IMR-90 (cell line): ENCODE measurements at regions not wholly inside any gene's neighbourhood (a gene's known extent, or its start where the extent isn't known, plus 50 kb on each side); places are given as distances from the start of the nearest gene placed in this dataset.
"Not testable (repeated sequence)": the region's sequence is repeated elsewhere in the genome, so short reads cannot be mapped to it uniquely, and the experiment has no call there.

ENCODE experiments used
- ATAC-seq: fragments of 200-7000 bp; cut with Tn5 transposase; 2 replicates; pipeline ENCODE4 v1.9.1; 2020; ENCODE audit warnings: low read depth, mild to moderate bottlenecking, moderate library complexity
- BruUV-seq: library from RNA; stranded (reverse); fragments of 400-500 nt; replicated peaks from 2 replicates; lab custom pipeline; 2021; lab: Mats Ljungman, UMichigan
- CTCF ChIA-PET: fragments of 300-600 bp; formaldehyde crosslinking; extraction: SDS; loops from one replicate; lab custom pipeline; 2021; ENCODE audit warnings: antibody characterized with exemption; lab: Yijun Ruan, JAX
- POLR2A ChIA-PET: fragments of 300-600 bp; sonication (Branson Sonifier 250); formaldehyde crosslinking; loops from one replicate; lab custom pipeline; 2022; ENCODE audit warnings: antibody characterized with exemption; ENCODE audit not compliant: unreplicated experiment; lab: Charles Lee
- DNase-seq: peaks from one replicate; pipeline ENCODE4 v3.0.0; 2013
- H2AFZ ChIP-seq: replicated peaks from 2 replicates; pipeline ENCODE3; 2013; ENCODE audit warnings: low read length, mild to moderate bottlenecking; ENCODE audit not compliant: poor library complexity
- H2AK5ac ChIP-seq: 2 replicates; pipeline ENCODE4 v1.6.1; 2013; ENCODE audit warnings: low read depth, low read length, inconsistent platforms
- H2AK9ac ChIP-seq: replicated peaks from 2 replicates; pipeline ENCODE3; 2013; ENCODE audit warnings: mild to moderate bottlenecking, low read depth, low read length, moderate library complexity; ENCODE audit not compliant: poor library complexity
- H2BK120ac ChIP-seq: 2 replicates; pipeline ENCODE4 v1.6.1; 2013; ENCODE audit warnings: low read depth, low read length, inconsistent platforms
- H2BK15ac ChIP-seq: 3 replicates; pipeline ENCODE4 v1.6.1; 2013; ENCODE audit warnings: low read depth, low read length, inconsistent platforms
- H2BK20ac ChIP-seq: 2 replicates; pipeline ENCODE4 v1.6.1; 2013; ENCODE audit warnings: low read depth, mild to moderate bottlenecking, inconsistent platforms, low read length, moderate library complexity
- H2BK5ac ChIP-seq: 2 replicates; pipeline ENCODE4 v1.6.1; 2013; ENCODE audit warnings: mild to moderate bottlenecking, low read depth, low read length, inconsistent platforms; ENCODE audit not compliant: poor library complexity, severe bottlenecking
- H3K14ac ChIP-seq: replicated peaks from 2 replicates; pipeline ENCODE4 v1.6.1; 2013; ENCODE audit warnings: low read depth, low read length, inconsistent platforms
- H3K18ac ChIP-seq: 2 replicates; pipeline ENCODE4 v1.6.1; 2013; ENCODE audit warnings: low read depth, low read length, control low read depth
- H3K23ac ChIP-seq: 2 replicates; pipeline ENCODE4 v1.6.1; 2013; ENCODE audit warnings: low read depth, low read length, inconsistent platforms
- H3K27ac ChIP-seq: 2 replicates; pipeline ENCODE4 v1.5.1; 2013; ENCODE audit warnings: mild to moderate bottlenecking, control low read depth, low read length; ENCODE audit not compliant: insufficient read depth
- H3K27me3 ChIP-seq: 2 replicates; pipeline ENCODE4 v1.6.1; 2013; ENCODE audit warnings: low read length; ENCODE audit not compliant: control insufficient read depth, insufficient read depth
- H3K36me3 ChIP-seq: 2 replicates; pipeline ENCODE4 v1.6.1; 2013; ENCODE audit warnings: low read length, mixed read lengths; ENCODE audit not compliant: control insufficient read depth, insufficient read depth
- H3K4ac ChIP-seq: 2 replicates; pipeline ENCODE4 v1.6.1; 2013; ENCODE audit warnings: low read depth, low read length, inconsistent platforms
- H3K4me1 ChIP-seq: 2 replicates; pipeline ENCODE4 v1.6.1; 2013; ENCODE audit warnings: low read length, mixed read lengths; ENCODE audit not compliant: control insufficient read depth, insufficient read depth
- H3K4me2 ChIP-seq: 2 replicates; pipeline ENCODE4 v1.6.1; 2013; ENCODE audit warnings: low read depth, mild to moderate bottlenecking, control low read depth, low read length, moderate library complexity
- H3K4me3 ChIP-seq: 2 replicates; pipeline ENCODE4 v1.5.1; 2013; ENCODE audit warnings: low read depth, mild to moderate bottlenecking, control low read depth, low read length, moderate library complexity; ENCODE audit not compliant: insufficient read depth
- H3K56ac ChIP-seq: 2 replicates; pipeline ENCODE4 v1.6.1; 2013; ENCODE audit warnings: low read length, inconsistent platforms; ENCODE audit not compliant: insufficient read depth; ENCODE audit errors: extremely low read depth
- H3K79me1 ChIP-seq, 2 experiments: 2 replicates each; pipeline ENCODE4 v1.6.1; 2013; ENCODE audit warnings: low read length in 2 of 2, inconsistent platforms in 1 of 2, low read depth in 1 of 2
- H3K9ac ChIP-seq: 2 replicates; pipeline ENCODE4 v1.6.1; 2013; ENCODE audit warnings: low read depth, low read length, control low read depth
- H3K9me1 ChIP-seq: 2 replicates; pipeline ENCODE4 v1.6.1; 2013; ENCODE audit warnings: low read length, inconsistent platforms; ENCODE audit not compliant: insufficient read depth
- H3K9me3 ChIP-seq: 2 replicates; pipeline ENCODE4 v1.6.1; 2013; ENCODE audit warnings: low read length; ENCODE audit not compliant: control insufficient read depth, insufficient read depth
- H4K20me1 ChIP-seq: 2 replicates; pipeline ENCODE4 v1.6.1; 2013; ENCODE audit warnings: low read length, inconsistent platforms; ENCODE audit not compliant: insufficient read depth
- H4K5ac ChIP-seq: 2 replicates; pipeline ENCODE4 v1.6.1; 2013; ENCODE audit warnings: mild to moderate bottlenecking, low read depth, low read length, control low read depth
- H4K8ac ChIP-seq, 2 experiments: 2 replicates each; pipeline ENCODE4 v1.6.1; 2013; ENCODE audit warnings: low read depth in 2 of 2, low read length in 2 of 2, control low read depth in 1 of 2, inconsistent platforms in 1 of 2
- H4K91ac ChIP-seq: 2 replicates; pipeline ENCODE4 v1.6.1; 2013; ENCODE audit warnings: low read depth, low read length, inconsistent platforms; ENCODE audit not compliant: insufficient read depth
- WGBS, 2 experiments: methylation state at CpG; one replicate each; pipeline versions ENCODE4 v1.1.5 to v1.1.7; 2013; ENCODE audit warnings: missing lambda C conversion rate in 2 of 2; ENCODE audit not compliant: insufficient read length in 1 of 2; ENCODE audit errors: extremely low coverage in 2 of 2; 5-methylcytosine and 5-hydroxymethylcytosine counted together
- dilution Hi-C: fragments of 300-500 bp; cut with HindIII; formaldehyde crosslinking; loops from one replicate; pipeline ENCODE4 v1.14.3; 2018; ENCODE audit warnings: low sequenced_read_pairs; ENCODE audit not compliant: unreplicated experiment
- in situ Hi-C: fragments of 300-500 bp; cut with MboI; formaldehyde crosslinking; loops from 3 replicates; pipeline ENCODE4 v1.14.3; 2019; ENCODE audit warnings: low sequenced_read_pairs, inconsistent platforms, mixed read lengths
- intact Hi-C: fragments of 100-400 bp; cut with micrococcal nuclease; formaldehyde crosslinking; loops from 2 replicates; pipeline ENCODE4 v1.10.0; 2022

GRCh38 chr2:7696556-7696955, 779.3 kb downstream of the RNF144A start:
- intact Hi-C loops, H3K4me3 ChIP-seq, BruUV-seq, POLR2A ChIA-PET, H3K9me1 ChIP-seq, H3K27ac ChIP-seq, H4K91ac ChIP-seq, H4K20me1 ChIP-seq, H2BK20ac ChIP-seq, H4K5ac ChIP-seq, H2AK5ac ChIP-seq, H3K4me1 ChIP-seq, H4K8ac ChIP-seq, H3K9me3 ChIP-seq, H3K79me1 ChIP-seq, H2BK15ac ChIP-seq, H3K27me3 ChIP-seq, DNase-seq, H3K36me3 ChIP-seq, H2BK5ac ChIP-seq, H2BK120ac ChIP-seq, H3K23ac ChIP-seq, dilution Hi-C loops, H3K4me2 ChIP-seq, H3K14ac ChIP-seq, CTCF ChIA-PET, in situ Hi-C loops, ATAC-seq, H3K9ac ChIP-seq, H3K56ac ChIP-seq, H3K4ac ChIP-seq, H2AFZ ChIP-seq, H3K18ac ChIP-seq, H2AK9ac ChIP-seq: not testable (repeated sequence)
- no CpG with 5 or more reads among the region's 6 CpGs for WGBS, 2 experiments
